Stomach (tissue), 8 donors: ENCODE measurements at regions not wholly inside any gene's neighbourhood (a gene's known extent, or its start where the extent isn't known, plus 50 kb on each side); places are given as distances from the start of the nearest gene placed in this dataset.
"Not testable (repeated sequence)": the region's sequence is repeated elsewhere in the genome, so short reads cannot be mapped to it uniquely, and the experiment has no call there.

ENCODE experiments used
- DNase-seq, 2 donors: peaks; one replicate each; pipeline versions ENCODE4 v3.0.0 to v3.0.0-alpha.2; 2013 to 2019
- H3K27ac ChIP-seq, 5 donors: fragments of 200-600 bp in 4 of 5; sonication (generic) in 4 of 5; one replicate each; pipeline ENCODE4 v1.5.1; 2013 to 2019; ENCODE audit warnings: mild to moderate bottlenecking in 1 of 5, moderate library complexity in 1 of 5
- H3K27me3 ChIP-seq, 3 donors: fragments of 200-600 bp; sonication (generic); one replicate each; pipeline ENCODE4 v1.5.1; 2017 to 2019; ENCODE audit warnings: mixed run types in 1 of 3
- H3K36me3 ChIP-seq, 4 donors: fragments of 200-600 bp; sonication (generic); 1 replicate in 3 of 4; 2 replicates in 1 of 4; pipeline ENCODE4 v1.5.1; 2016 to 2019
- H3K4me1 ChIP-seq, 4 donors: fragments of 200-600 bp; sonication (generic); one replicate each; pipeline ENCODE4 v1.5.1; 2016 to 2019
- H3K4me3 ChIP-seq, 4 donors: fragments of 200-600 bp; sonication (generic) in 3 of 4; one replicate each; pipeline ENCODE4 v1.5.1; 2016 to 2019; ENCODE audit warnings: mild to moderate bottlenecking in 1 of 4
- H3K9me3 ChIP-seq, 4 donors: fragments of 200-600 bp; sonication (generic); one replicate each; pipeline ENCODE4 v1.5.1; 2016 to 2019
- EP300 ChIP-seq: sonication (generic); formaldehyde crosslinking; IDR thresholded peaks from one replicate; pipeline ENCODE4 v1.6.1; 2017; ENCODE audit warnings: antibody characterized with exemption
- POLR2A ChIP-seq, 4 donors: fragments of 450-650 bp; IDR thresholded peaks; one replicate each; pipeline ENCODE4 v1.6.1; 2016; ENCODE audit warnings: antibody characterized with exemption in 4 of 4, control low read depth in 2 of 4, mild to moderate bottlenecking in 1 of 4, moderate library complexity in 1 of 4
- POLR2AphosphoS5 ChIP-seq, 3 donors: sonication (generic); formaldehyde crosslinking; IDR thresholded peaks; one replicate each; pipeline ENCODE4 v1.6.1; 2016; ENCODE audit warnings: antibody characterized with exemption in 3 of 3
- WGBS, 5 donors: extraction: QIAGEN DNeasy Blood & Tissue Kit in 3 of 5; methylation state at CpG; one replicate each; pipeline versions ENCODE4 v1.1.5 to v1.1.7; 2013 to 2018; 5-methylcytosine and 5-hydroxymethylcytosine counted together
- intact Hi-C: fragments of 100-400 bp; cut with DNase I; formaldehyde crosslinking; loops from one replicate; pipeline ENCODE4 v1.15.1; 2023; ENCODE audit warnings: low total_unique reads
- TF ChIP-seq, protein P1 (sequence below), 7 experiments: fragments of 450-650 bp in 4 of 7; fragments of 200-600 bp in 3 of 7; sonication (generic) in 3 of 7; IDR thresholded peaks; one replicate each; pipeline ENCODE4 v1.5.1; 2016 to 2019; ENCODE audit warnings: antibody characterized with exemption in 7 of 7, control low read depth in 2 of 7, mild to moderate bottlenecking in 1 of 7
- donor health status: healthy with polysubstance abuse.
- donor health status: Bipolar disorder and iron deficiency.
- donor health status: healthy.

DNA sequence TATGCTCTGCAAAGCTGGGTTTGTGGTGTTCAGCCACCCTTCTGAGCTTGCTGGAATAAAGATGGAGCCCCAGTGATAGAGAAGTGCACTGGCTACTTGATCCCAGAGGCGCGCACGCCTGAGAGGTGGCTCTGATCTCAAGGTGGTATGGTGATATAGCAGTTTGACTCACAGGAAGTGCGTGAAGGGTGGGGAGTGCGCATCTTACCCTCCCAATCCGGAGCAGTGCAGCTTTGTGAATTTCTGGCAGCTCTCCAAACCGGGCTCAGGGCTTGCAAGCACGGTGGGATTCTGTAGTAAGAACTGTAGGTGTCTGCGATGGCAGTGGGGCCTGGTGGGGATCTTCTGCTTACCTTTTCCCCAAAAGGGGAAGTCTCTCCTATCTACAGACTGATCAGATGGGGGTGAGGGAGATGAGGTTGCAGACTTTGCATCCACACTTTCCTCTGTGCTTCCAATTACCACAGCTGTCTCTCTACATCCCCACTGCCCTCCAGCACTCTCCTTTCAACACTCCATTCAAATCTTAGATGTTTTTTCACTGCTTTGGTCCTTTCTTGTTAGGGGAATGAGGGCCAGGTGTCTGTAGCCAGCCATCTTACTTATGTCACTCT lies 197.4 kb upstream of the SLC38A2 start:
- no peak overlapping the region for H3K4me3 ChIP-seq
- H3K27me3 ChIP-seq: no peaks in the 10 kb centered on the region
- H3K9me3 ChIP-seq: peaks cover 3 to 30% (median 14%) of the 10 kb centered on the region in 4 donors
- DNase-seq: no peak
- 88 to 95% (median 92%) methylated on average over 5 to 9 of the region's 9 CpGs for WGBS, 5 donors
- H3K4me1 ChIP-seq: peaks cover 0 to 8% (median 0%) of the 10 kb centered on the region in 4 donors
- no peak overlapping the region for H3K27ac ChIP-seq
- intact Hi-C loops: no loop called here
- no peaks in the 10 kb centered on the region for H3K36me3 ChIP-seq
- TF ChIP-seq POLR2A (IDR thresholded peaks at IDR 0.05) (no peak), POLR2AphosphoS5 (IDR thresholded peaks at IDR 0.05) (no peak), EP300 (no peak)
- TF ChIP-seq, protein P1, sequence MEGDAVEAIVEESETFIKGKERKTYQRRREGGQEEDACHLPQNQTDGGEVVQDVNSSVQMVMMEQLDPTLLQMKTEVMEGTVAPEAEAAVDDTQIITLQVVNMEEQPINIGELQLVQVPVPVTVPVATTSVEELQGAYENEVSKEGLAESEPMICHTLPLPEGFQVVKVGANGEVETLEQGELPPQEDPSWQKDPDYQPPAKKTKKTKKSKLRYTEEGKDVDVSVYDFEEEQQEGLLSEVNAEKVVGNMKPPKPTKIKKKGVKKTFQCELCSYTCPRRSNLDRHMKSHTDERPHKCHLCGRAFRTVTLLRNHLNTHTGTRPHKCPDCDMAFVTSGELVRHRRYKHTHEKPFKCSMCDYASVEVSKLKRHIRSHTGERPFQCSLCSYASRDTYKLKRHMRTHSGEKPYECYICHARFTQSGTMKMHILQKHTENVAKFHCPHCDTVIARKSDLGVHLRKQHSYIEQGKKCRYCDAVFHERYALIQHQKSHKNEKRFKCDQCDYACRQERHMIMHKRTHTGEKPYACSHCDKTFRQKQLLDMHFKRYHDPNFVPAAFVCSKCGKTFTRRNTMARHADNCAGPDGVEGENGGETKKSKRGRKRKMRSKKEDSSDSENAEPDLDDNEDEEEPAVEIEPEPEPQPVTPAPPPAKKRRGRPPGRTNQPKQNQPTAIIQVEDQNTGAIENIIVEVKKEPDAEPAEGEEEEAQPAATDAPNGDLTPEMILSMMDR (IDR thresholded peaks at IDR 0.05): no peak

DNA sequence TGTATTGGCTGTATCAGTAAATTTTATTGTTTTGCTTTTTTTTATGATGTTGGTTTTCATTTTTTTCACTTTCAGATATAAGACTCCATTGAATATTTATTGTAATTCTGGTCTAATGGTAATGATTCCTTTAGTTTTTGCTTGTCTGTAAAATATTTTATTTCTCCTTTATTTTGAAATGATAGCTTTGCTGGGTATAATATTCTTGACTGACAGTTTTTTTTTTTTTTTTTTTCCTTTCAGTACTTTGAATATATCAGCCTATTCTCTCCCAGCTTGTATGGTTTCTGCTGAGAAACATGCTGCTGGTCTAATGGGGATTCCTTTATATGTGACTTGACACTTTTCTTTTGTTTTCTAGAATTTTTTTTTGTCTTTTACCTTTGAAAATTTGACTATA lies 195.1 kb upstream of the SLC38A2 start:
- Histone ChIP-seq H3K9me3 (peaks cover 3 to 40% (median 17%) of the 10 kb centered on the region in 4 donors), H3K4me1 (peaks cover 0 to 4% (median under 1%) of the 10 kb centered on the region in 4 donors), H3K27me3 (no peaks in the 10 kb centered on the region), H3K27ac (no peak overlapping the region), H3K4me3 (no peak overlapping the region), H3K36me3 (no peaks in the 10 kb centered on the region)
- TF ChIP-seq, protein P1 (IDR thresholded peaks at IDR 0.05): no peak
- TF ChIP-seq EP300 (no peak), POLR2AphosphoS5 (IDR thresholded peaks at IDR 0.05) (no peak), POLR2A (IDR thresholded peaks at IDR 0.05) (no peak)
- intact Hi-C loops: no loop called here
- DNase-seq: no peak

DNA sequence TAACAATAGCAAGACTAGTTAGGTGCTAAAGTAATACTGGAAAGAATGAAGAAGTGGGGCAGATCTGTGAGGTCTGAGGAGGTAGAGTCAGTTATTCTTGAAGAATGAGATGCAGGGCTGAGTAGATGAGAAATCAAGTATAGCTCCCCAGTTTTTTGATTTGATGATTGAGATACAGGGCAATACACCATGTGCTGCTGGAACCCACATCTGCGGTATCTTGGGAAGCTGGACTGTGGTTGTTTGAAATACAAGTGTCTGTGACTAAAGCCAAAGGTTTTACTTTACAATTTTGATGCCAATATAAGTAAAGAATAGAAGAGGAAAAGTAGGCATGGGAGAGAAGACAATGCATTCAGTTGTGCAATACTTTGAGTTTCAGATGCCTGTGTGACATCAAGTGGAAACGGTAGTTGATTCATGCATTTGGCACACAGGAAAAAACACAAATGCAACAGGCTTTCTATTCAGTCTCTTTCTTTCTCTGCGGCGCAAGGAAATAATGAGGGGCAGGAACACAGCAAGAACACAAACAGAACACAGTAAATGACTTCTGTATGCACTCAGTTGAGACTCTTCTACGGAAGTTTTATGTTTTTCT lies 190.2 kb upstream of the SLC38A2 start:
- no peaks in the 10 kb centered on the region for H3K36me3 ChIP-seq
- intact Hi-C loops: no loop called here
- H3K4me3 ChIP-seq: no peak overlapping the region
- peak in 1 of 2 donors; percentile 38 for DNase-seq
- H3K4me1 ChIP-seq: peaks cover 0 to 15% (median 3%) of the 10 kb centered on the region in 4 donors
- peaks cover 0 to 27% (median 10%) of the 10 kb centered on the region in 4 donors for H3K9me3 ChIP-seq
- peak in 1 of 3 donors; percentile 19 for TF ChIP-seq POLR2AphosphoS5 (IDR thresholded peaks at IDR 0.05)
- TF ChIP-seq POLR2A (IDR thresholded peaks at IDR 0.05): no peak
- H3K27ac ChIP-seq: peak overlapping the region in 1 of 5 donors; percentile 48
- WGBS, 5 donors: 65 to 82% (median 69%) methylated on average over 5 of the region's 5 CpGs
- no peaks in the 10 kb centered on the region for H3K27me3 ChIP-seq

DNA sequence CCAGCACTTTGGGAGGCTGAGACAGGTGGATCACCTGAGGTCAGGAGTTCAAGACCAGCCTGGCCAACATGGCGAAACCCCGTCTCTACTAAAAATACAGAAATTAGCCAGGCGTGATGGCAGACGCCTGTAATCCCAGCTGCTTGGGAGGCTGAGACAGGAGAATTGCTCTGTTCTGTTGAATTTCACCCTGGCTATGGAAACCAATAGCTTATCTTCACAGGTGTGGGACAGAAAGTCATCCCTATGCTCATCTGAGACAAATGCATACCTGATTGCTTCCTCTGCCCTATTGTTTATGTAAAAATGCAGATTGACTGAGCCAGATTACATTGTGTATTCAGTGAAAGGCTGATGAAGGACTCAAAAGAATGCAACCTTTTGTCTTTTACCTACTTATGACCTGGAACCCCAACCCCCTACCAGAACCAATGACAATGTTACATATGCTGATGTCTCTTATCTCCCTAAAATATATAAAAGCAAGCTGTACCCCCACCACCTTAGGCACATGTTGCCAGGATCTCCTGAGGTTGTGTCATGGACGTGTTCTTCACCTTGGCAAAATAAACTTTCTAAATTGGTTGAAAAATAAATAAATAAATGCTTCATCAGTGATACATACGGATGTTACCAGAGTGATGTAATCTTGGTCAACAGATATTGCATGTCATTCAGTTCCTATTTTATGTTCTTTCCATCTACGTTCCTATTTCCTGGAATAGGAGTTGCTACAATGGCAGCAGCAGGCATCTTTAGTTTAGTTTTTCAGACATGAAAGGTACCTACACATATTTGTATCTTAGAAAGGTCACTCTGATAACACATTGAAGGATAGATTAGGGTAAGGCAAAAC lies 189.4 kb upstream of the SLC38A2 start:
- intact Hi-C loops, DNase-seq, H3K27me3 ChIP-seq, H3K36me3 ChIP-seq, H3K4me3 ChIP-seq: not testable (repeated sequence)
- 77 to 85% (median 78%) methylated on average over 7 of the region's 7 CpGs for WGBS, 5 donors
- Histone ChIP-seq H3K9me3 (peaks cover 0 to 19% (median 7%) of the 10 kb centered on the region in 4 donors), H3K27ac (peak overlapping the region in 1 of 5 donors; percentile 48), H3K4me1 (peaks cover 0 to 15% (median 3%) of the 10 kb centered on the region in 4 donors)

DNA sequence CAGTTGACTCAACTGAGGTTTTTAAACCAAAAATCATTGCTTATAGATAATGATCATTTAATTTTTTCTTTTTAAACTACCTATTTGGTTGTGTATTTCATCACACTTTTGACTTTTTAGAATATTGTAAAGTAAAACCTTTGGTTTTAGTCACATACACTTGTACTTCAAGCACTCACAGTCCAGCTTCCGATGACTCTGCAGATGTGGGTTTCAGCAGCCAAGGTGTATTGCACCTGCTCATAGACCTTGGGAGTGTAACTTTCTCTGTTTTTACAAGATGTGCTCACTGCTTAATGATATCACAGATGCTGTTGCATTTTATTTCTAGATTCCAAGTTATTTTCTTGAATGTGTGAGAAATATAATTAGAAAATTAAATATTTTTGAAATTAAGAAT lies 188.3 kb upstream of the SLC38A2 start:
- intact Hi-C loops: no loop called here

More for the DNA sequence above, 188.3 kb upstream of the SLC38A2 start:
- peaks cover 0 to 15% (median 4%) of the 10 kb centered on the region in 4 donors for H3K4me1 ChIP-seq
- no peak overlapping the region for H3K27ac ChIP-seq
- peaks cover 0 to 10% (median 3%) of the 10 kb centered on the region in 4 donors for H3K9me3 ChIP-seq
- DNase-seq: no peak
- H3K4me3 ChIP-seq: no peak overlapping the region
- TF ChIP-seq POLR2AphosphoS5 (IDR thresholded peaks at IDR 0.05) (no peak), POLR2A (IDR thresholded peaks at IDR 0.05) (no peak), EP300 (no peak)
- TF ChIP-seq, protein P1 (IDR thresholded peaks at IDR 0.05): no peak
- 91 to 100% (median 93%) methylated on average over 1 of the region's 1 CpG for whole genome bisulfite sequencing, 5 donors
- H3K27me3 ChIP-seq: no peaks in the 10 kb centered on the region
- H3K36me3 ChIP-seq: no peaks in the 10 kb centered on the region
